T1000 (cell line): ENCODE measurements at regions not wholly inside any gene's neighbourhood (a gene's known extent, or its start where the extent isn't known, plus 50 kb on each side); places are given as distances from the start of the nearest gene placed in this dataset.

Experiments
- DNase-seq: peaks from one replicate; lab custom pipeline; 2025; ENCODE audit warnings: mixed read lengths; lab: John Stamatoyannopoulos, UW

DNA sequence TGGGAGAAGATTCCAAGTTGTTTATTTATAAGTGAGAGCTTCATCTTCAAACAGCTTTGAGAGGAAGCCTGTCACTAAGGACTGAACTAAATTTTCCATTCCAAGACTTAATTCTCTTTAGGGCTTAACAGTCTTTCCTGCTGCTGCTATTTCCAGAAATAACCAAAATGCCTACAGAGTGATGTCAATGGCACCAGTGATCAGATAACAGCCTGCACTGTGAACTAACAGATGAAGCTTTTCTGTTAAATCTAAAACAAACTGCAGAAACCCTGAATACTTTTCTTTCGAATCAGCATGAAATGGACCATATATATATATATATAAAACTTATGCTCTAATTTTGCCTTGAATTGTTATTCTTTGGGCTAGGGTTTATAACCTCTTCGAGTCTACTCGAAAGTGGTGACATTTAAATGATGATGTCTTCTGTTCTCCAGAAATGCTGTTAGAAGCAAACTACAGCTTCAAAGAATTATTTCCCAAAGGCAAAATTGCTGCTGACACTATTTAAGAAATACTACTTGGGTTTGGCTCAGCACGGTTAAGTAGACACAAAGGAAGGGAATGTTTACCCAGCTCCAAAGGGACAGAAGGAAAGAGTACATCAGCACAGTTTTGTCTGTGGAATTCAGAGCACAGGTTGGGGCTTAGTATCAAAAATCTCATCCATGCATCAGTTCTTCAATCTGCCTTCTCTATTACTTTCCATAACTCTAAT lies 238.5 kb upstream of the LRRN1 start:
- DNase-seq = no peak

DNA sequence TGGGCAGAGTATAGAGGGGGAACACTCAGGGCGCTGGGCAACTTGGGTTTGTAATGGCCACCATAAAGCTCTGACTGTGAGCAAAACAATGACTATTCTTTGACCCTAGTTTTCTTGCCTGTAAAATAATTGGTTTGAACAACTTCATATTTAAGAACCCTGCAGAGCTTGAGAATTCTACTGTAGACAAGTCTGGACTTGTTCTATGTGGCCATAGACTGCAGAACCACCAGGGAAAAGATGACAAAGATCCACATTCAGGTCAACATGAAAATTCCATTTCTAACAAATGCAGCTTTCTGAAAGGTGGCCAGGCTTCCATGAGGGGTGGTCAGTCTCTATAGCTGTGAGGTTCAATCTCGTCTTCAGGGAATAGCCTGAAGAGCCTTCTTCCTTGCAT lies 239.4 kb upstream of the LRRN1 start:
- DNase-seq = no peak

DNA sequence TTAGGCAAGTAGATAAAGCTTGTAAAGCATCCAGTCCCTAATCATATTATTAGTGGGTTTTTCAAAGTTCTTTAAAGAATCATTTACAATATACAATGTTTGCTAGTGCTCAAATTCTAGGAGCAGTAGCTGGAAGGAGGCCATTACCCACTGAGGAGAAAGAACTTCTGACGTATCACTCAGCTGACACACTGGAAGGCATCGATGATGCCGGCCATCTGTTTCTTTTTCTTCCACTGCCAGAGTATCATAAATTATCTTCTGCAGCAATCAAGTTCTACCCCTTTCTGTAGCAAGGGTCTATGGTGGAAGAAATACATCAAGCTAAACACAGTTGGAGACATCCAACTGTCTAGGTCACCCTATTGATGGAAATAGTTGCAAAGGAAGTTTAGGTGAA lies 243.2 kb upstream of the LRRN1 start:
- DNase-seq = no peak

DNA sequence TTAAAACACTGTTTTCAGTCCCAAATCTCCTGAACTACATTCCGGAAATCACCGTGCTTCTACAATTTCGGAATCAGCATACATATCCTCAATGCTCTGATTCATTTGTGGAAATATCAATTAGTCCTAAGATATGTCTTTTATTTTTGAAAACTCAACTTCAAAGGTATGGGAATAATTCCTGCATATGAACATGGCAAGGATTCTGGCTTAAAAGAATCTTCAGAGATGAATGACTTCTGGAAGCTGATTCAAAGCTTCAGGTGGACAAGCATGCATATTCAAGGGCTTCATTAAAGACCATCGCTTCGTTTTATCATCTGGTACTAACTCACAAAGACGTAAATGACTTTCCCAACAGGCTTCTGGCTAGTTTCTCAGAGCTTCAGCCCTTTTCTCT lies 246.0 kb upstream of the LRRN1 start:
- DNase-seq = no peak

DNA sequence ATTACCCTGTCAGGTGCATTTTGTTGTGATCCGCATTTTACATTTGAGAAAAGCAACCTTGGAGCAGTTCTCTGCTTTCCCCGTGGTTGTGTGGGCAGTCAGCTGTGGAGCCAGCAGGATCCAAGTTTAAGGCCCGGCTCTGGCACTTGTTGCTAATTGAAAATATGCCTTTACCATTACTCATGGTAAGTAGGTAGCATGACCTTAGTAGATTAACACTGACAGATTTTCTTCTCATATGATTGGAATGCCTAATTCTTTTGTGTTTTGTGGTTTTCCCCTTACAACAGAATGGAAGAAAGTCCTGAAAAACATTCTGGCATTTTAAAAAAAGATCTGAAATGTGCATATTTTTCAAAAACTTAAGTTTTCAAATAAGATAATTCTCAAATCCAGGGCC lies 246.5 kb upstream of the LRRN1 start:
- no peak for DNase-seq

DNA sequence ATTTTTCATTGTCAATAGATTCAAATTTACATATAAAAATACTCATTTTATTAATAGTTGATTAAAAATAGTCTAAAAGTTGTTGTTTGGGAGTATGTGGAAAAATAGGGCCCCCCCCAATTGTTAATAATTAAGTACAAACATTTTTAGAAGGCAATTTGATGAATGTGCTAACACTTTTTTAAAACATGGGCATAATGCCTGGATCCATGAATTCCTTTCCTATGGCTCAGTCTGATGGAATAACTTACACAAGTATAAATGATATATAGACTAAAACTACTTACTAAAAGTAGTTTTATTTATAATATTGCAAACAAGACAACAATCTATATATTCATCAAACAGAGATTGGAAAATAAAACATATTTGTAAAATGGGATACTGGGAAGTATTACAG lies 247.2 kb upstream of the LRRN1 start:
- DNase-seq = no peak

DNA sequence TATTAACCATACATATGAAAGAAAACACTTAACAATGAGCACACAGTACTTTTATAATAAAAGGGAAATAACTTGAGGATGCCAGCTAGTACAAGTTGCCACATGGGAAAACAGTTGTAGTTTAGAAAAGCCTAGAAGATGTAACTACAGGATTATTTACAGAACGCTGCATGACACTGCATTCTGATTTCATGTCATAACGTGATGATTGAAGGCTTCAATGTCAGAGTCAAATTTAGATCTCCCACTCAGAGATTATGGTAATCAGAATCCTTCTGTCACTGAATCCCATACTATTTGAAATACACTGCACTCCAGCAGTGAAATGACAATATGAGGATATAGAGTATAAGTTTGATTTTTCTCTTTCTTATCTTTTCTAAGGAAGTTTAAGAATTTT lies 253.9 kb upstream of the LRRN1 start:
- no peak for DNase-seq

DNA sequence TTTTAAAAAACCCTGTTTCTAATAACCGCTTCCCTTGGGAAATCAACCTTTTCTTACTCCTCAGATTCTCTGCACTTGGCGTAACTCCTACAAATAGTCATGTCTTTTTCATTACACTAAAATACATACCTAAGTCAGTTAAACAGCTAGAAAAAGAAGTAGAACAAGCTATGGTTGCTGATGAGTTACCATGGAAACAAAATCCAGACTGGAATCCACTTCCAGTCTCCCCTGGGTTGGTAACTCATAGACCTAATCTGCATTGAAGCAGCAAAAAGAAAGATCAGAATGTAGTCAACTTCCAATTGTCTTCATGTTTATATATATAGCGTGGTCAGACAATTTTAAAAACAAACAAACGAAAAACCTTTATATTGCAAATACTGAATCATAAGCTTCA lies 260.8 kb upstream of the LRRN1 start:
- no peak for DNase-seq

DNA sequence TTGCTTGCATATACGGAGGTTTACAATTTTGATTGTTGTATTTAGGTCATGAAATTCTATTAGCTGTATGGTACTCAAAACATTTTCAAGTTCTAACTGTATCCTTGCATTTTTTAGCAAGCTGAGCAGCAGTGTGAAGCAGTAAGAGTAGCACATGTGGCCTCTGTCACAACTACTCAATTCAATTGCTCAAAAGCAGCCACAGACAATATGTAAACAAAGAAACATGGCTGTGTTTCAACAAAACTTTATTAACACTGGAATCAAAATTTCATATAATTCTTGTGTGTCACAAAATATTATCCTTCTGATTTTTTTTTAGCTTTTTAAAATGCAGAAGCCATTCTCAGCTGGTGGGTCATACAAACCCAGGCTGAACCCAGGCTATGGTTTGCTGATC lies 266.7 kb upstream of the LRRN1 start:
- no peak for DNase-seq

DNA sequence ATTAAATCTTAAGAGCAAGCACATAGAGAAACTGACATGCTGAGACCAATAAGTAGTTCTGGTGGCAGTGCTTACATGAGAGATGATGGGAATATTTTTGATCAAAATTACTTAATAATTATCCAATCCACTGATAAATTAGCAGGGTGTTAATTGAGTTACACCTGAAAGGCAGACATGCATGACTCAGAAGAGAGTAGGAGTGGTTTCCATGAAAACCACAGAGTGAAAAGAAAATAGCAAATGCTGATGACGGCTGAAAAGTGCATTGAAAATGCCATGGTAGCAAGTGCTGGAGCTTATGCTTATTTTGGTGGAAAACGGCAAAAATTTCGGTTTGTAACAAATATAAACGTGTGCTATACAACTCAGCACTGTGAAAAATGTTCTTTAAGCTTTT lies 267.8 kb upstream of the LRRN1 start:
- no peak for DNase-seq

DNA sequence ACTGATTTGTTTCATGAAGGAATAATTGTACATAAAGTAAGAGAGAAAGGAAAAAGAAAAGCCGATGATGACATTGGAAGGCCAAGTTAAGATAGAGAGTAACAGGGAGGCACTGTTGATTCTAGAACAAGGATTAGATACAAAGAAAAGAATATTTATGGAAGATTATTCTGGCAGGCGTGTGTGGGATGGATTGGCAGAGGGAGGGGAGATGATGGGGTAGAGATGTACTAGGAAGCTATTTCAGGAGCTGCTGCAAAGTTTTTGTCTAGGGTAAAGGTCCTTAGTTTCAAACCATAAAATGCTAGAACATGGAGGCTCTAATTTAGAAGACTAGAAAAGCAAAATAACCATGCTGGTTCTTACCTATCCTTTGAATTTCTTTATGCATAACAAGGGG lies 280.0 kb upstream of the LRRN1 start:
- DNase-seq = no peak

DNA sequence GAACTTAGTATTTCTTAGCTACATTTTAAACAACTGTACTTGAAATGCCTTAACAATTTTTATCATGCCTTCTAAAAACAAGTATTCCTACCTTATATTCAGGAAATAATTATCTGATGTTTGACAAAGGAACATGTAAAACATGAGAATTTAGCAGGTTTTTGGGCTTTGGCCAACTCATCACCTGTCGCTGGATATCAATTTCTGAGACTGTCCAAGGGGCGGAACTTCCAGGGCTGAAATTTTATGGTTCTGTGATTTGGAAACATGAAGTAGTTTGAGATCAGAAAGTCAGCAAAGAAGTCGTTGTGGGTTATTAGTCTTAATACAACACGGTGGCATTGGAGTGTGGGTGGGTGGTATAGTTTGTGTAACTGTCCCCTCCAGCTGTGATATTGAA lies 282.2 kb upstream of the LRRN1 start:
- no peak for DNase-seq

DNA sequence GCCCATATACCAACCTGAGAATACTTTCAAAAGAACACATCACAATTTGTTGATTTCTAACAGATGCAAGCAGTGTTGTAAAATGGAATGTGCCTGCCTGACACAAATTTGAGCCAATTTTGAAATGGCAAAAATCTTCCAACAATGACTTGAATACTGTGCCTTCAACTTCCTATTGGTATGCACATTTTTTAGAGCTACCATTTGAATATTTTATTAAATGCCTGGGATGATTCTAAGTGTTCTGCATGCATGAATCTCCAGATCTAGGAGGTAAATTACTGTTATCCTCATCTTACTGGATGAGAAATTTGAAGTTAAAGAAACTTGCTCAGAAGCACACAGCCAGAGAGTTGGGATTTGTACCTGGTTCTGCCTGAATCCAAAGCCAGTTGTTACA lies 282.8 kb upstream of the LRRN1 start:
- no peak for DNase-seq

DNA sequence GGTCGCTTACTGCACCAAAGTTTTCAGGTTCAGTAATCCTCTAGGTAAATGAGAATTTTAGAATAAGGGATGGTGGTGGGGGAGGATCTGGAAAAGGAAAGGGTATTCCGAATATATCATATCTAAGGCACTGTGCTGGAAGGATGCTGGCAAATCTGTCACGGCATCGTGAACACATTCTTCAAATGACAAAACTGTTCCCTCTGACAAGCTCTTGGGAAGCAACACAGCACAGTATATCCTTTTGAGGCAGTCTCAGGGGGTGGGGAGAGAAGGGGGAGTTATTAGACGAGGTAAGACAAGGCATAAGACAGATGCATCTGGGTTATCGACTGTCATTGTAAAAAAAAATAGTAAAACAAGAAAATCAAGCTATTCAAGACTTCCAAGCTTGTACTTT lies 289.6 kb upstream of the LRRN1 start:
- DNase-seq = no peak

DNA sequence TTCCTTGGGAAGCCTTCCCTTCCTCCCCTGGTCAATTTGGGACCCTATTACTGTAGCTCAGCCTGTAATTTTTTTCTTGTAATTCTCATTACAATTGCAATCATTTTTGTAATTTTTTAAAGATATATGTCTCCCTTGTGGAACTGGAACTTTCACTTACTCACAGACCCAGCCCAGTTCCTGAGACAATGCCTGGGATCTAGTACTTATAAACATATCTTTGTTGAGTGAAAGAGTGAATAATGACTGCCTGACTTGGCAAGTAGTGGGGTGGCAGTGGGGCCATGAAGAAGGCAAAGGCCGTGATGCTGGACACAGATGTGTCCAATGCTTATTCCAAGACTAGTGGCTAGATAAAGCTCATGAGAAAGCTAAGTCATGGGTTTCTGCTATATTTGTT lies 294.5 kb upstream of the LRRN1 start:
- DNase-seq = no peak

DNA sequence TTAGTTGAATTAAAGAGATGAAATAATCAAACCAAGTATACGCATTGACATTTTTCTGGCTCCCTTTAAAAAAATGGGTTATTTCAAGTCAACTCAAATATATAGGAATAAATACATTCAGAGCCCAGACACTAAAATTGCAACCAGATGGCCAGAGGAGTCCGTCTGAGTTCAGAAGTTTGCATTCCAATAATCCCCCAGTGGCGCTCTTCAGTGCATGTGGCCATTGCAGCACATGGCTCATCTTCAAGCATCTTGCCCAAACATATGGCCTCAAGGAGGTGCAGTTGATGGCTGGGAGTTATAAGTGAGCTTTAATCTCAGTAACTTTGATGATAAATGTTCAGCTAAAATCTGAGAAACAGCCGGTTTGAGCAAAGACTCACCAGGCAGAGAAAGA lies 295.8 kb upstream of the LRRN1 start:
- DNase-seq = no peak

DNA sequence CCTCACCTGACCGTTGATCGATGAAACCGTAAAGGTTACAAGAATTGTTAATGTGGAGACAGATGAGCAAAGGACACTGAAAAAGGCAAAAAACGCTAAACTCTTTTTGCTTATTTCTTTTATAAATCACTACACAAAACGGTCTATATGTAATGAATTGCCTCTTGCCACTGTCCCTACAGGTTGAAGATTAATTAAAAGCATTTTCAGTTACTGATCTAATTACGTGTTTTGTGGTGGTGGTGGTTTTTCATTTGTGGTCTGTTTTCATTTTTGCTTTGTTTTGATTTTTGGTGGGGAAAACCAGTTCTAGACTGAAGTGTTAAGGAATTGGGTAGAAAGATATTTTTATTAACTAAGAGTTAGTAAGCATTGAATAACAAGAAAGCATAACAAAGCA lies 299.2 kb upstream of the LRRN1 start:
- no peak for DNase-seq

DNA sequence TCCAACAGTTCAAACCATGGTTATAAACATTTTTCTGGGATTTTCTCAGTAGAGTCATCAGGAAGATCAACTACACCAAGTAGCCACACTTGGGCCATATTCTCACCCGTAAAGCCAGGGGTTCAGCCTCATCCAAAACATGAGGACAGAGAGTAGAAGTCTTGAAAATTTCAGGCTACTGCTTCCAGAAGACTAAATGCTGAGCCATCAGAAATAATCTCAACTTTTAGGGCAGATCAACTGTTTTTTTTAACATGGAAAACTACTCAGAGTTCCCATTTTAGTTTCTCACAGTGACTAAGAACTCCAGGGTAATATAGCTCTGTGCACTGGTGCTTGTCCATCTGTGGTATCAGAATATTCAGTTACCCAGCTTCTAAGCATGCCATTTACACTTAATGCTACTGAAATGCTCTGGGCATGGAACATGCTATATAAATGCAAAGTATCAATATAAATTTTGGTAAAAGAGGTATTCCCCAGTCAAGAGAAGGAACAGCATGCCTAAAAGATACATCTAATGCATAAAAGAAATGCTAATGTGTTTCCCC lies 300.1 kb upstream of the LRRN1 start:
- no peak for DNase-seq

DNA sequence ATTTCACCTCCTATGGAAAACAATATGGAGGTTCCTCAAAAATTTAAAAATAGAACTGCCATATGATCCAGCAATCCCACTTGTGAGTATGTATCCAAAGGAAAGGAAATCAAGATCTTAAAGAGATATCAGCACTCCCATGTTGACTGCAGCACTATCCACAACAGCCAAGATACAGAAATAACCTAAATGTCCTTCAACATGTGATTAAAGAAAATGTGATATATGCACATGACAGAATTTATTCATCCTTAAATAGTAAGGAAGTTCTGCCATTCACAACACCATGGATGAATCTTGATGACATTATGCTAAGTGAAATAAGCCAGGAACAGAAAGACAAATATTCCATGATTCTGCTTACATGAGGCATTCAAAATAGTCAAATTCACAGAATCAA lies 303.6 kb upstream of the LRRN1 start:
- DNase-seq = no peak

DNA sequence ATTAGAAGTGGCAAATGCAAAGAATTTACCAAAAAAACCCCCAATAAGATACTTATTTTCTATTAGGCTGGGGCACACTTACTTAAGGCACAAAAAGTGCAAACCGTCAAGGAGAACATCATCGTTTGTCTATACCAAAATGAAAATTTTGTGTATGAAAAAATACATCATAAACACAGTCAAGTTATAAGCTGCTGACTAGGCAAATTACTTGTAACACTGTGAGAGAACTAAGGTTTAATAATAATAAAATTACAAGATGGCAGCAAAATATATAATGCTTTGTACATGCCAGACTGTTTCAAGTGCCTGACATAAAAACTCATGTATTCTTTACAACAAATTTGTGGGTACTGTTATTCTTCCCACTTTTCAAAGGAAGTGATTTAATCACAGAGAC lies 297.2 kb upstream of the CRBN start:
- DNase-seq = no peak

DNA sequence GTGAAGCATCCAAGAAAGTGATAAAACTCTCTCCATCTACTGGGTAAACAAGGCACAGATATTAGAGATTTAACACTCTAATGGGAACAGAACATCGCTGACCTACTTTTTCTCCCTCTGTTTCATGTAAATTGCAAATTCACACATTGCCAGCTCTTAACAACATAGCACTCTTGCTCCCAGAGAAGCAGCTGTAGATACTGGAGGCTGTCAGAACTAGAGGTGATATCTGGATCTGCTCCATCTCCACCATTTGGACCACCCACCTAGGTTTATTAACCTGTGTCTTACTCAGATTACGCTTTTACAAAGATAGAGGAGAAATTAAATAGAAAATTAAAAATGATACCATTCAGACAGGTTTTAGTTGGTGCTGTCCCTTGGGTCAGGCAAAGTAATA lies 289.1 kb upstream of the CRBN start:
- DNase-seq = no peak

DNA sequence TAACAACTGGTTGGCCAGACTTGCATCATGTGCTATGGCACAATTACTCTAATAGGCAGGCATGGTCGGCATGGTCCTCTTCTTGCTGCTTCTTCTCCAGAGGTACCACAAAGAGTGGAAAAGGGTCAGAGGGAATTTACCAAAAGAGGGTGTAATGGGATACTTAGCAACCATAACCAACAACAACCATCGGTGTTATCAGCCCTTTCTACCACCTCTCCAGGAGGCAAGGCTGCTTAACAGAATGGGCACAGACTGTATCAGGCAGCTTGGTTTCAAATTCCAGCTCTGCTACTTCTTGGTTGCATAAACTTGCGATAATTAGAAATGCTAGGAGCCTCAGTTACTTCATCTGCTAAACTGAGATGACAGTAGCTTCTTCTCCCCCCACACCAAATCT lies 284.6 kb upstream of the CRBN start:
- DNase-seq = no peak

DNA sequence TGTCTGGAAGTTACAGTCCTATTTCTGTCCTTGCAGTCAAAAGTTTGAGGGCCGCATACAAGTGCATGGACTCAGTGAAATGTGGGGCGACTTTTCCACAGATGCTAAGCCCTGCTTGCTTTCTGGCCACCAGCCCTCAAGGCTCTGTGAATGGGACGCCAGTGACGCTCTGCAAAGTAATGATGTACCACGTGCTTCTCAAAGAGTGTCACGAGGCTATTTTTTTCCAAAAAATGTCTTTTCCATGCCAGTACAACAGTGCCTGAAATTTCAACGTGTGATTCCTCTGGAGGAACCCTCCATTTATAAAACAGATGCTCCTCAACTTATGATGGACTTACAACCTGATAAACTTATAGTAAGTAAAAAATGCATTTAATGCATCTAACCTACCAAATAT lies 281.8 kb upstream of the CRBN start:
- no peak for DNase-seq

DNA sequence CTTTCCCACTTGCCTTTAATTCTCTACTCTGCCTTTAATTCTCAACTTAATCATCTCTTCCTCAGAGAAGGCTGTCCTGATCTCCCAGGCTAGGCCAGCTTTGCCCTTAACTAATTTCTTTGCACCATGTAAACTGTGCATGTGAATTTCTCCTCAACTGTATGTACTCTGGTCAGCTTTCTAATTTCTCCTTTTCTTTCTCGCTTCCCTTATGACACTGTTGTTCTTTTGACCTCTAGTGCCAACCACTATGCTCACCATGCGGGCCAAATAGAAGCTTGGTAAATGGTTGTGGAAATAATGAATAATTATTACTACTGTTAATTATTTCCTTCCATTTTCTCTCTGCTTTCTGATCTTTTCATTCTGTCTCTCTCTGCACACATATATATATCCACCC lies 269.0 kb upstream of the CRBN start:
- no peak for DNase-seq

DNA sequence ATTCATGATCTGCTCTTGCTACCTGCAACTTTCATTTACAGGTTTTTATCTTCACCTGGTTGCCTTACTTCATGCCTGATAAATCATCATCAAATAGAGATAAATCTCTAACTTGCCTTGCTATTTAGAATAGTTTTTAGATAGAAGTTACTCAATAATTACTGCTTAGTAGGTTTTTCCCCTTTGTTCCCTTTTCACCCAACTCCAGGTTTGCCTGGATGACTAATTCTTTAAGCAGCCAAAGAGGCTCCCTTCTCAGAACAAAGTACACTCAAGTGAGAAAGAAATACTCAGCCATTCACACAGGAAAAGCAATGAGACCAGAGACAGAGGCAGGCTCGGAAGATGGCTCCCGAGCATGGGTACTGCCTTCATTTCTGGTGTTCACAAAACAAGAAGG lies 268.1 kb upstream of the CRBN start:
- no peak for DNase-seq
